Gastrocnemius medialis (tissue), 4 donors: ENCODE measurements at regions not wholly inside any gene's neighbourhood (a gene's known extent, or its start where the extent isn't known, plus 50 kb on each side); places are given as distances from the start of the nearest gene placed in this dataset.

Source experiments
- CTCF ChIP-seq, 5 experiments: fragments of 450-650 bp in 3 of 5; fragments of 200-600 bp in 2 of 5; sonication (generic) in 2 of 5; IDR thresholded peaks in 4 of 5; conservative IDR thresholded peaks in 1 of 5; 1 replicate in 4 of 5; 2 replicates in 1 of 5; pipeline ENCODE4 v1.5.1; 2016 to 2019; ENCODE audit warnings: antibody characterized with exemption in 5 of 5, mild to moderate bottlenecking in 3 of 5, moderate library complexity in 3 of 5
- POLR2A ChIP-seq, 2 donors: fragments of 450-650 bp; IDR thresholded peaks; one replicate each; pipeline ENCODE4 v1.6.1; 2017; ENCODE audit warnings: antibody characterized with exemption in 2 of 2, mild to moderate bottlenecking in 2 of 2, moderate library complexity in 2 of 2

GRCh38 chr10:57786850-57787750, 480.6 kb downstream of the IPMK start:
- TF ChIP-seq POLR2A (IDR thresholded peaks at IDR 0.05) (no peak), CTCF (IDR thresholded peaks at IDR 0.05 in 4 of 5, conservative IDR thresholded peaks at IDR 0.05 in 1 of 5) (no peak)
